H9 (cell line): ENCODE measurements at regions not wholly inside any gene's neighbourhood (a gene's known extent, or its start where the extent isn't known, plus 50 kb on each side); places are given as distances from the start of the nearest gene placed in this dataset.

Source experiments
- DNase-seq: peaks from one replicate; pipeline ENCODE4 v3.0.0-alpha.2; 2017
- H2AFZ ChIP-seq: one replicate; pipeline ENCODE4 v1.6.1; 2013; ENCODE audit warnings: mild to moderate bottlenecking, low read length, control low read depth, moderate library complexity
- H2AK5ac ChIP-seq: 2 replicates; pipeline ENCODE4 v1.6.1; 2013; ENCODE audit warnings: low read length, control low read depth, mixed read lengths; ENCODE audit not compliant: insufficient read length
- H2BK120ac ChIP-seq: one replicate; pipeline ENCODE4 v1.6.1; 2013; ENCODE audit warnings: low read depth, mild to moderate bottlenecking, low read length, control low read depth, inconsistent platforms; ENCODE audit not compliant: poor library complexity, severe bottlenecking
- H2BK12ac ChIP-seq: 2 replicates; pipeline ENCODE4 v1.6.1; 2013; ENCODE audit warnings: low read length, control low read depth, mixed read lengths, low read depth; ENCODE audit not compliant: insufficient read length
- H2BK15ac ChIP-seq: 2 replicates; pipeline ENCODE4 v1.6.1; 2013; ENCODE audit warnings: low read depth, low read length, control low read depth
- H2BK20ac ChIP-seq: one replicate; pipeline ENCODE4 v1.6.1; 2013; ENCODE audit warnings: low read depth, mild to moderate bottlenecking, low read length, control low read depth, inconsistent platforms; ENCODE audit not compliant: poor library complexity, severe bottlenecking
- H2BK5ac ChIP-seq: 2 replicates; pipeline ENCODE4 v1.6.1; 2013; ENCODE audit warnings: low read length, control low read depth, mixed read lengths; ENCODE audit not compliant: insufficient read length
- H3K14ac ChIP-seq: 2 replicates; pipeline ENCODE4 v1.6.1; 2013; ENCODE audit warnings: low read length, control low read depth; ENCODE audit not compliant: insufficient read depth
- H3K18ac ChIP-seq: 2 replicates; pipeline ENCODE4 v1.6.1; 2013; ENCODE audit warnings: low read depth, mild to moderate bottlenecking, mixed read lengths, low read length, control low read depth; ENCODE audit not compliant: insufficient read length
- H3K23ac ChIP-seq: 2 replicates; pipeline ENCODE4 v1.6.1; 2013; ENCODE audit warnings: low read length, control low read depth, mixed read lengths, low read depth; ENCODE audit not compliant: insufficient read length
- H3K23me2 ChIP-seq: 2 replicates; pipeline ENCODE4 v1.6.1; 2013; ENCODE audit warnings: low read depth, mild to moderate bottlenecking, mixed read lengths, low read length, control low read depth; ENCODE audit not compliant: insufficient read length, poor library complexity, severe bottlenecking
- H3K27ac ChIP-seq: 2 replicates; pipeline ENCODE4 v1.5.1; 2013; ENCODE audit warnings: low read length, control low read depth, mixed read lengths, low read depth; ENCODE audit not compliant: insufficient read length
- H3K27me3 ChIP-seq: 2 replicates; pipeline ENCODE4 v1.6.1; 2013; ENCODE audit warnings: low read length, control low read depth, inconsistent platforms; ENCODE audit not compliant: insufficient read depth
- H3K4ac ChIP-seq: 2 replicates; pipeline ENCODE4 v1.6.1; 2013; ENCODE audit warnings: low read depth, mild to moderate bottlenecking, control low read depth, inconsistent platforms, low read length, moderate library complexity
- H3K4me1 ChIP-seq: 2 replicates; pipeline ENCODE4 v1.6.1; 2013; ENCODE audit warnings: low read length, control low read depth, inconsistent platforms; ENCODE audit not compliant: insufficient read depth
- H3K4me2 ChIP-seq: 2 replicates; pipeline ENCODE4 v1.6.1; 2013; ENCODE audit warnings: low read length, control low read depth, mixed read lengths; ENCODE audit not compliant: insufficient read length, insufficient read depth
- H3K56ac ChIP-seq: 2 replicates; pipeline ENCODE4 v1.6.1; 2013; ENCODE audit warnings: low read depth, mild to moderate bottlenecking, mixed read lengths, low read length, control low read depth; ENCODE audit not compliant: insufficient read length
- H3K79me1 ChIP-seq: 2 replicates; pipeline ENCODE4 v1.6.1; 2013; ENCODE audit warnings: low read depth, mild to moderate bottlenecking, moderate library complexity, low read length, control low read depth, inconsistent platforms; ENCODE audit not compliant: insufficient read depth, poor library complexity, severe bottlenecking
- H3K79me2 ChIP-seq: 2 replicates; pipeline ENCODE4 v1.6.1; 2013; ENCODE audit warnings: low read length, control low read depth, inconsistent platforms; ENCODE audit not compliant: insufficient read depth
- H3K9ac ChIP-seq: 2 replicates; pipeline ENCODE4 v1.6.1; 2013; ENCODE audit warnings: low read length, control low read depth, mixed read lengths; ENCODE audit not compliant: insufficient read length; ENCODE audit errors: extremely low read depth
- H3K9me3 ChIP-seq: one replicate; pipeline ENCODE4 v1.6.1; 2013; ENCODE audit warnings: low read depth, low read length, inconsistent platforms; ENCODE audit not compliant: control insufficient read depth
- H3T11ph ChIP-seq: one replicate; pipeline ENCODE4 v1.6.1; 2013; ENCODE audit warnings: mild to moderate bottlenecking, low read length, control low read depth, inconsistent platforms
- H4K20me1 ChIP-seq: one replicate; pipeline ENCODE4 v1.6.1; 2013; ENCODE audit not compliant: control insufficient read depth, insufficient read length, insufficient read depth
- H4K5ac ChIP-seq: 2 replicates; pipeline ENCODE4 v1.6.1; 2013; ENCODE audit warnings: low read depth, mild to moderate bottlenecking, mixed read lengths, low read length, control low read depth; ENCODE audit not compliant: insufficient read length
- H4K8ac ChIP-seq: replicated peaks from 2 replicates; pipeline ENCODE4 v1.6.1; 2013; ENCODE audit warnings: low read length, control low read depth, mixed read lengths, low read depth; ENCODE audit not compliant: insufficient read length
- H4K91ac ChIP-seq: 2 replicates; pipeline ENCODE4 v1.6.1; 2013; ENCODE audit warnings: low read depth, mild to moderate bottlenecking, moderate library complexity, mixed read lengths, low read length, control low read depth; ENCODE audit not compliant: insufficient read length
- H3K27ac Mint-ChIP-seq, 3 experiments: 2 replicates in 2 of 3; 3 replicates in 1 of 3; pipeline ENCODE4 v1.8.0; 2020 to 2021; ENCODE audit warnings: mixed read lengths in 3 of 3, mild to moderate bottlenecking in 1 of 3, moderate library complexity in 1 of 3
- H3K27me3 Mint-ChIP-seq: 2 replicates; pipeline ENCODE4 v1.8.0; 2021; ENCODE audit warnings: low read depth, mild to moderate bottlenecking, moderate library complexity, mixed read lengths
- H3K36me3 Mint-ChIP-seq, 3 experiments: 2 replicates in 2 of 3; 3 replicates in 1 of 3; pipeline ENCODE4 v1.8.0; 2020 to 2021; ENCODE audit warnings: low read depth in 3 of 3, mixed read lengths in 3 of 3; ENCODE audit not compliant: insufficient read depth in 1 of 3
- H3K4me1 Mint-ChIP-seq, 2 experiments: 2 replicates each; pipeline ENCODE4 v1.8.0; 2020; ENCODE audit warnings: mixed read lengths in 2 of 2
- H3K4me3 Mint-ChIP-seq, 2 experiments: 2 replicates in 1 of 2; 3 replicates in 1 of 2; pipeline ENCODE4 v1.8.0; 2020 to 2021; ENCODE audit warnings: mild to moderate bottlenecking in 2 of 2, mixed read lengths in 2 of 2, moderate library complexity in 1 of 2
- H3K9me3 Mint-ChIP-seq, 2 experiments: 2 replicates in 1 of 2; 3 replicates in 1 of 2; pipeline ENCODE4 v1.8.0; 2020; ENCODE audit warnings: mild to moderate bottlenecking in 2 of 2, mixed read lengths in 2 of 2, moderate library complexity in 1 of 2
- WGBS: extraction: QIAGEN DNeasy Blood & Tissue Kit; methylation state at CpG from one replicate; pipeline ENCODE4 v1.1.7; 2013; ENCODE audit warnings: missing lambda C conversion rate, low lambda C conversion rate, mixed read lengths; ENCODE audit not compliant: insufficient read length; ENCODE audit errors: extremely low coverage; 5-methylcytosine and 5-hydroxymethylcytosine counted together
- TF ChIP-seq, protein P1 (sequence below): fragments of 200-600 bp; sonication (generic); conservative IDR thresholded peaks from 3 replicates; pipeline ENCODE4 v1.8.0; 2021; ENCODE audit warnings: antibody characterized with exemption, mild to moderate bottlenecking

DNA sequence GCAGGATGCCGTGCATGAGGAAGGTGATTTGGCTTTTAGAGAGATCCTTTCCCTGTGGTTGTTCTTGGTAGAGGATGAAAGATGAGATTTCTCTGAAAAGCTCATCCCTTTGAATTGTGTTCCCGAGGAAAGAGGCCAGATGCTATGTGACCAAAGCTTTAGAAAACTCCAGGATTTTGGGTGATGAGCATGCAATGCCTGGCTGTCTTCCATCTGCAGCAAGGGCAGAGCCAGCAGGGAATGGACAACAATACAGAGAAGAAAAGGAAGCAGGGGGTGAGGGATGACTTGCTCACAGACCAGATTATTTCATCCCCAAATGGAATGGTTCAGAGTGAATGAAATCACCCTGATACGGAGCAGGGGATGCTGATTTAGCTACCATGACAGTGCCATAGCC is 949.7 kb upstream of the EEF2KMT start:
- Histone ChIP-seq H3K27me3 (no peaks in the 10 kb centered on the region), H2AFZ (no peak overlapping the region), H3K18ac (no peak overlapping the region), H3K4ac (no peak overlapping the region), H4K5ac (no peak overlapping the region), H2BK5ac (no peak overlapping the region), H4K20me1 (no peaks in the 10 kb centered on the region), H3K23me2 (no peaks in the 10 kb centered on the region), H4K91ac (no peak overlapping the region), H2BK12ac (no peak overlapping the region), H3K9ac (no peak overlapping the region), H3K79me1 (no peaks in the 10 kb centered on the region), H3K79me2 (no peaks in the 10 kb centered on the region), H3K27ac (no peak overlapping the region), H3K23ac (no peak overlapping the region), H2BK120ac (no peak overlapping the region), H3K4me2 (no peak overlapping the region), H3T11ph (no peak overlapping the region), H3K4me1 (no peaks in the 10 kb centered on the region; the same call in 1 of the 2 replicates), H2AK5ac (no peak overlapping the region), H3K14ac (no peak overlapping the region), H3K9me3 (no peaks in the 10 kb centered on the region), H3K56ac (no peak overlapping the region), H4K8ac (no peak overlapping the region), H2BK15ac (no peak overlapping the region), H2BK20ac (no peak overlapping the region)
- H3K4me1 Mint-ChIP-seq = peaks cover 22 to 28% of the 10 kb centered on the region in 2 experiments
- no peaks in the 10 kb centered on the region; the same call in none of the 2 replicates for H3K27me3 Mint-ChIP-seq
- peaks cover 0 to under 1% of the 10 kb centered on the region in 2 experiments; a peak in 1 of 5 replicates for H3K9me3 Mint-ChIP-seq
- H3K4me3 Mint-ChIP-seq = no peak overlapping the region
- no CpG with 5 or more reads among the region's 3 CpGs for WGBS
- DNase-seq = no peak
- H3K27ac Mint-ChIP-seq = no peak overlapping the region
- TF ChIP-seq, protein P1, sequence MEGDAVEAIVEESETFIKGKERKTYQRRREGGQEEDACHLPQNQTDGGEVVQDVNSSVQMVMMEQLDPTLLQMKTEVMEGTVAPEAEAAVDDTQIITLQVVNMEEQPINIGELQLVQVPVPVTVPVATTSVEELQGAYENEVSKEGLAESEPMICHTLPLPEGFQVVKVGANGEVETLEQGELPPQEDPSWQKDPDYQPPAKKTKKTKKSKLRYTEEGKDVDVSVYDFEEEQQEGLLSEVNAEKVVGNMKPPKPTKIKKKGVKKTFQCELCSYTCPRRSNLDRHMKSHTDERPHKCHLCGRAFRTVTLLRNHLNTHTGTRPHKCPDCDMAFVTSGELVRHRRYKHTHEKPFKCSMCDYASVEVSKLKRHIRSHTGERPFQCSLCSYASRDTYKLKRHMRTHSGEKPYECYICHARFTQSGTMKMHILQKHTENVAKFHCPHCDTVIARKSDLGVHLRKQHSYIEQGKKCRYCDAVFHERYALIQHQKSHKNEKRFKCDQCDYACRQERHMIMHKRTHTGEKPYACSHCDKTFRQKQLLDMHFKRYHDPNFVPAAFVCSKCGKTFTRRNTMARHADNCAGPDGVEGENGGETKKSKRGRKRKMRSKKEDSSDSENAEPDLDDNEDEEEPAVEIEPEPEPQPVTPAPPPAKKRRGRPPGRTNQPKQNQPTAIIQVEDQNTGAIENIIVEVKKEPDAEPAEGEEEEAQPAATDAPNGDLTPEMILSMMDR = no peak
- no peaks in the 10 kb centered on the region for H3K36me3 Mint-ChIP-seq
